GM23248 (cell line): ENCODE measurements at regions not wholly inside any gene's neighbourhood (a gene's known extent, or its start where the extent isn't known, plus 50 kb on each side); places are given as distances from the start of the nearest gene placed in this dataset.

Experiments
- EZH2 ChIP-seq: fragments of 200-600 bp; sonication (generic); IDR thresholded peaks from 2 replicates; pipeline ENCODE4 v1.6.1; 2018; ENCODE audit warnings: antibody characterized with exemption, mild to moderate bottlenecking; ENCODE audit not compliant: insufficient read depth, poor library complexity, severe bottlenecking
- EZH2phosphoT487 ChIP-seq: fragments of 200-600 bp; sonication (generic); IDR thresholded peaks from 2 replicates; pipeline ENCODE4 v1.6.1; 2018; ENCODE audit warnings: antibody characterized with exemption, moderate library complexity, mild to moderate bottlenecking, low read depth; ENCODE audit not compliant: insufficient read depth

- TF ChIP-seq EZH2phosphoT487: no peak
- TF ChIP-seq EZH2: no peak
These were observed 66.8 kb upstream of the TMCC3 start for GRCh38 chr12:94717108-94717507.
